ENCODE measurements at regions not wholly inside any gene's neighbourhood (a gene's known extent, or its start where the extent isn't known, plus 50 kb on each side); places are given as distances from the start of the nearest gene placed in this dataset.

DNA sequence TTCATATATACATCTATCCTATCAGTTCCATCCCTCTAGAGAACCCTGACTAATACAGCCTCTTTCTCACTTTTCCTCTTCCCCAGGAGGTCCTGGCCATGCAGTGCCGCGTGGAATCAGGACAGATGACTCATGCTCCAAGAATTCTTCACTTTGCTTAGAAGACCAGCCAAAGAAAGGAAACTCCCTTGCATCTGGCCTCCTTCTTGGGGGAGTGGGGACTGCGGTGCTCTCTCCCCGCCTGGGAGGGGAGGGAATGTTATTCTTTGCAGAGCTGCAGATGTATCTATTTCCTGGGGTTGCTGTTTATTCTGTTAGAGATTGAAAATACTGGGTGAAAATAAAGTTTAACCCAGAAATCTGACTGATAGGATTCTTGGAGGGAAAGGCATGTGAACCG is 111.5 kb upstream of the SH3BP4 start:
- in situ Hi-C loops (cut with MboI; ENCODE audit: low pct_unique_long_range_greater_than_20kb, low sequenced_read_pairs, unreplicated experiment), result no loop called here
- DNase-seq (ENCODE audit: low spot score), result no peak
- TF ChIP-seq, protein P1, sequence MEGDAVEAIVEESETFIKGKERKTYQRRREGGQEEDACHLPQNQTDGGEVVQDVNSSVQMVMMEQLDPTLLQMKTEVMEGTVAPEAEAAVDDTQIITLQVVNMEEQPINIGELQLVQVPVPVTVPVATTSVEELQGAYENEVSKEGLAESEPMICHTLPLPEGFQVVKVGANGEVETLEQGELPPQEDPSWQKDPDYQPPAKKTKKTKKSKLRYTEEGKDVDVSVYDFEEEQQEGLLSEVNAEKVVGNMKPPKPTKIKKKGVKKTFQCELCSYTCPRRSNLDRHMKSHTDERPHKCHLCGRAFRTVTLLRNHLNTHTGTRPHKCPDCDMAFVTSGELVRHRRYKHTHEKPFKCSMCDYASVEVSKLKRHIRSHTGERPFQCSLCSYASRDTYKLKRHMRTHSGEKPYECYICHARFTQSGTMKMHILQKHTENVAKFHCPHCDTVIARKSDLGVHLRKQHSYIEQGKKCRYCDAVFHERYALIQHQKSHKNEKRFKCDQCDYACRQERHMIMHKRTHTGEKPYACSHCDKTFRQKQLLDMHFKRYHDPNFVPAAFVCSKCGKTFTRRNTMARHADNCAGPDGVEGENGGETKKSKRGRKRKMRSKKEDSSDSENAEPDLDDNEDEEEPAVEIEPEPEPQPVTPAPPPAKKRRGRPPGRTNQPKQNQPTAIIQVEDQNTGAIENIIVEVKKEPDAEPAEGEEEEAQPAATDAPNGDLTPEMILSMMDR (IDR thresholded peaks at IDR 0.05; ENCODE audit: extremely low read depth, insufficient read depth, missing control alignments), result no peak

DNA sequence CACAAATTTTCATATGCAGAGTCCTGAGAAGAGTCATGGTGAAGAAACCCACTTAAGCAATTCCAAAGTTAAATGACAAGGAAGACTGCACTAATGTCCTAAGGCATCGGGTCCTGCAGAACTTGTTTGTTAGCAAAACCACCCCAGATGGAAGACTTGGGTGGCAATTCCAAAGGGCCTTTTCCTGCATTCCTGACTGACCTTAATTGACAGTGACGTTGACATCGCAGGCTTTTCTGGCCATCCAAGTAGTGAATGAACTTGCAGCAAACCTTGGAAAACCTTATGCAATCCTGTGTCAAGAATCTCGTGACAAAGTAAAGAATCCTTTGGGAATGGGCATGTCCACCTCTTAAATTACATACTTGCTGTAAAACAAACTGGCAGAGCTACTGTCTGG is 112.5 kb upstream of the SH3BP4 start:
- TF ChIP-seq, protein P1 (IDR thresholded peaks at IDR 0.05; ENCODE audit: extremely low read depth, insufficient read depth, missing control alignments), result no peak
- in situ Hi-C loops (cut with MboI; ENCODE audit: low pct_unique_long_range_greater_than_20kb, low sequenced_read_pairs, unreplicated experiment), result no loop called here
- DNase-seq (ENCODE audit: low spot score), result no peak

DNA sequence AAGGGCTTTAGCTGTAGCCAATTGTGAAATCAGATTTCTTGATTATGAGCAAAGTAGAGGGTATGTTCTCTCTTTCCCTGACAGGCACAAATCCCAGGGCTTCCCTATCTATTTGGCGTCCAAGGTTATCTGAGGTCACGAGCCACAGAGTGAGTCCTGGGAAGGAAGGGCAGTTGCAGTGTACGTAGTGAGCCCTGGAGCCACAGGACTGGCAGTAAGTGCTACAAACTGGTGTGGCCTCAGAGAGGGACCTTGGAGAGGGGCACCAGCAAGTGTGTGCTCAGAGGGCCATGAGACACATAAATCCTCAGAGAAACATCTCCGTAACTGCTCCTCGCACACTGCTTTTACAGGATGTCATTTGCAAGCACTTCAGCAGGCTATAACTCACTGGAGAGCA is 115.5 kb upstream of the SH3BP4 start:
- no peak for DNase-seq (ENCODE audit: low spot score)
- TF ChIP-seq, protein P1 (IDR thresholded peaks at IDR 0.05; ENCODE audit: extremely low read depth, insufficient read depth, missing control alignments), result no peak
- in situ Hi-C loops (cut with MboI; ENCODE audit: low pct_unique_long_range_greater_than_20kb, low sequenced_read_pairs, unreplicated experiment), result no loop called here

DNA sequence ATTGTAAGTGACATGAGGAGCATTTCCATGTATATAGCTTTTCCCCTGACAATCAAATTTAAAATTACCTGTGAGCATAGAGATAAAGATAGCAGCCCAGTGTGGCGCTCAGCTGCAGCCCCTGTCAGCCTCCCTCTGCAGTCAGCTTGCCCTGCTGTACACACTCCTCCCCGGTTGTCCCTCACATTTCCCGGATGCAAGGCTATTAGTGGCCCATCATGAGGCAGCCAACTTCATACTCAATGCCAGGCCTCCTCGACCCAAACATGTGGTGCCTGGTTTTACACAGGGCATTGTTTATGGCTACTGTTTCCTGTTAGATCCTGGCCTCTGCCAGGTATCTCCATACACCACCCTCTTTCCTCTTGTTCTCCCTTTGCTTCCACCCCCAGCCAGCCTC is 116.1 kb upstream of the SH3BP4 start:
- in situ Hi-C loops (cut with MboI; ENCODE audit: low pct_unique_long_range_greater_than_20kb, low sequenced_read_pairs, unreplicated experiment), result no loop called here
- TF ChIP-seq, protein P1 (IDR thresholded peaks at IDR 0.05; ENCODE audit: extremely low read depth, insufficient read depth, missing control alignments), result no peak

DNA sequence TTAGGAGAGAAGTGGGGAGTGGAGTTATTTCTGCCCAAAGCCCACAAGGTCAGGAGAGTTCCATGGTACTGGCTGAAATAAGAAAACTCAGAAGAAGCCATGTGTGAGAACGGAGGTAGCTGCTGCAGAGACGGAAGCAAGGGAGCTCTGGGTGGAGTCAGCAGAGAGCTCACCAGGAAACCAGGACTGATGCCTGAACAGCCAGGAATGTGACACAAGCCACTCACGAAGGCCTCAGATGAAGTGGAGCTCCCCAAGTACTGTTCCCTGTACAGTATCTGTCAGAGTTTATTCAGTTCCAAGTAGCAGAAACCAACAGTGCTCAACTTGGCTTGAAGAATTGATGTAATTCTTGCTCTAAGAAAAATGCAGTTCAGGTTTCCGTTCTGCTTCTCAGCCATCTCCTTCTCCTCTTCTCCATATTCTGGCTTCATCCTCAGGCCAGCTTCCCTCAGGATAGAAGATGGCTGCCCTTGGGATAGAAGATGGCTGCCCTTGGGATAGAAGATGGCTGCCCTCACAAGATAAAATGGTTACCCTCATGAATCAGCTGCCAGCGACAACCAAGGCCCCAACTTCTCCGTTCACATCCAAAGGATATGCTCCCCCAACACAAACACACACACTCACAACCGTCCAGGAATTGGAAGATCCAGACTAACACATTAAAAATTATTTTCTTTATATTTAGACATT is 117.4 kb upstream of the SH3BP4 start:
- TF ChIP-seq, protein P1 (IDR thresholded peaks at IDR 0.05; ENCODE audit: extremely low read depth, insufficient read depth, missing control alignments), result no peak
- in situ Hi-C loops (cut with MboI; ENCODE audit: low pct_unique_long_range_greater_than_20kb, low sequenced_read_pairs, unreplicated experiment), result no loop called here
- DNase-seq (ENCODE audit: low spot score), result no peak

More for the DNA sequence above, 116.1 kb upstream of the SH3BP4 start:
- no peak for DNase-seq (ENCODE audit: low spot score)

DNA sequence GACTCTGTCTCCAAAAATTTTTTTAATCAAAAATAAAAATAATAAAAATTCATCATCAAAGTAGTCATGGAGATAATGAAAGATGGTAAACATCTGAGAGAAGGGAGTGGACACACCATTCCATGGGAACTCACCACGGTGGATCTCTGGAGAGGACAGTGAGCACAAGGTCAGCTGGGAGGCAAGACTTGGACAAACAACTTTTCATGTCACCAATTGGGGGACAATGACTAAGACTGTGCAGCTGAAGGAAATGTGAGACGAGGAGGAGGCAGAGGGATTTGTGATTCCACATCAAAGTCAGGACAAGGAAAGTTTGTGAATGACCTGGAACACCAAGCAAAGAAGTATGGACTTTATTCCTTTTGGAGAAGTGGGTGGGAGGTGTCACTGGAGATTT is 121.0 kb upstream of the SH3BP4 start:
- in situ Hi-C loops (cut with MboI; ENCODE audit: low pct_unique_long_range_greater_than_20kb, low sequenced_read_pairs, unreplicated experiment), result no loop called here
- TF ChIP-seq, protein P1 (IDR thresholded peaks at IDR 0.05; ENCODE audit: extremely low read depth, insufficient read depth, missing control alignments), result no peak
- DNase-seq (ENCODE audit: low spot score), result no peak

All from GM13977 (cell line).